ENCODE measurements at regions not wholly inside any gene's neighbourhood (a gene's known extent, or its start where the extent isn't known, plus 50 kb on each side); places are given as distances from the start of the nearest gene placed in this dataset.

- peak; percentile 52 for DNase-seq (ENCODE audit: low read depth)
- no peak overlapping the region for H3K4me3 ChIP-seq (ENCODE audit: low read depth, low read length)
- no peak for TF ChIP-seq CTCF (conservative IDR thresholded peaks at IDR 0.05; ENCODE audit: low read depth, low read length)
Measured at GRCh38 chr10:70958396-70958795, 70.0 kb upstream of the PCBD1 start.

GRCh38 chr10:70960316-70960715, 72.0 kb upstream of the PCBD1 start:
- DNase-seq (ENCODE audit: low read depth), result no peak
- H3K4me3 ChIP-seq (ENCODE audit: low read depth, low read length), result no peak overlapping the region
- no peak for TF ChIP-seq CTCF (conservative IDR thresholded peaks at IDR 0.05; ENCODE audit: low read depth, low read length)

- H3K4me3 ChIP-seq (ENCODE audit: low read depth, low read length), result no peak overlapping the region
- no peak for DNase-seq (ENCODE audit: low read depth)
- no peak for TF ChIP-seq CTCF (conservative IDR thresholded peaks at IDR 0.05; ENCODE audit: low read depth, low read length)
Measured at GRCh38 chr10:70960783-70961570, 72.6 kb upstream of the PCBD1 start.

- no peak for DNase-seq (ENCODE audit: low read depth)
- no peak for TF ChIP-seq CTCF (conservative IDR thresholded peaks at IDR 0.05; ENCODE audit: low read depth, low read length)
Measured at GRCh38 chr10:70962686-70963085, 74.3 kb upstream of the PCBD1 start.

GRCh38 chr10:70963271-70963670, 74.9 kb upstream of the PCBD1 start:
- H3K4me3 ChIP-seq (ENCODE audit: low read depth, low read length), result no peak overlapping the region
- no peak for DNase-seq (ENCODE audit: low read depth)
- no peak for TF ChIP-seq CTCF (conservative IDR thresholded peaks at IDR 0.05; ENCODE audit: low read depth, low read length)

More at GRCh38 chr10:70962686-70963085, 74.3 kb upstream of the PCBD1 start:
- H3K4me3 ChIP-seq (ENCODE audit: low read depth, low read length), result no peak overlapping the region

- DNase-seq (ENCODE audit: low read depth), result no peak
- TF ChIP-seq CTCF (conservative IDR thresholded peaks at IDR 0.05; ENCODE audit: low read depth, low read length), result no peak
- H3K4me3 ChIP-seq (ENCODE audit: low read depth, low read length), result no peak overlapping the region
Measured at GRCh38 chr10:70964245-70964644, 75.9 kb upstream of the PCBD1 start.

GRCh38 chr10:70964881-70965280, 76.5 kb upstream of the PCBD1 start:
- TF ChIP-seq CTCF (conservative IDR thresholded peaks at IDR 0.05; ENCODE audit: low read depth, low read length), result no peak
- H3K4me3 ChIP-seq (ENCODE audit: low read depth, low read length), result no peak overlapping the region
- no peak for DNase-seq (ENCODE audit: low read depth)
